ENCODE measurements at regions not wholly inside any gene's neighbourhood (a gene's known extent, or its start where the extent isn't known, plus 50 kb on each side); places are given as distances from the start of the nearest gene placed in this dataset.
A peak's percentile ranks its signal among the peaks of the same experiment; 100 is the strongest.
"Not testable (repeated sequence)": the region's sequence is repeated elsewhere in the genome, so short reads cannot be mapped to it uniquely, and the experiment has no call there.

DNA sequence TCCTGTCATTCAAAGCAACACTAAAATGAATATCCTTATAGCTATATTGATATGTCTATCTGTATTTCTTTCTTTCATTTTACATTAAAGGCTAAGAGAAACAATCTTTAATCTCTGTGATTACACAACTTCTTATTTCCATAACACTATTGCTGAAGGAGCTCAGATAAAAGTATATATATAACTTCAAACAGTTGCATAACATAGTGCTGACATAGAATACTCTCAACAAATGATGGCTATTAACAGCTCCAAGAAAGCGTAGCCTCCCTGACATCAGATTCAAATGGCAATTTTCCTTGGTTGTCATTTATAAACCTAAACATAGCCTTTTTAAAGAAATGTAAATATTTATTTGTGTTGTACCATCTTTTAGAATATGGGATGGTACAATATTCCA lies 116.6 kb upstream of the PTPRG start:
- DNase-seq (ENCODE audit: low spot score): no peak

DNA sequence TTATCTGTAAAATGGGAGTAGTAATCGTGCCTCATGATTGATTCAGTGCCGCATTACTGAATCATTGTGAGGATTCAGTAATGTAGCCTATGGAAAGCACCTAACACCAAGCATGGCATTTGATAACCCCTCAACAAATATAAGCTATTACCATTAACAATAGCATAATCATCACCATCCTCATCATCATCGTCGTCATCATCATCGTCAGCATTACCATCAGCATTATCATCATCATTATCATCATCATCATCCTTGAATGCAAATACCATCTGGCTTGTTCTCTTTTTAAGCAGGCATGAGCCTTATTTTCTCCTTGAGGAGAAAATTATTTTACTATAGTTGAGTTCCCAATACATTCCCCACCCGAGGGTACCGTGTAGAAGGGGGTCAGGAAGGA lies 115.4 kb upstream of the PTPRG start:
- no peak for DNase-seq (ENCODE audit: low spot score)

DNA sequence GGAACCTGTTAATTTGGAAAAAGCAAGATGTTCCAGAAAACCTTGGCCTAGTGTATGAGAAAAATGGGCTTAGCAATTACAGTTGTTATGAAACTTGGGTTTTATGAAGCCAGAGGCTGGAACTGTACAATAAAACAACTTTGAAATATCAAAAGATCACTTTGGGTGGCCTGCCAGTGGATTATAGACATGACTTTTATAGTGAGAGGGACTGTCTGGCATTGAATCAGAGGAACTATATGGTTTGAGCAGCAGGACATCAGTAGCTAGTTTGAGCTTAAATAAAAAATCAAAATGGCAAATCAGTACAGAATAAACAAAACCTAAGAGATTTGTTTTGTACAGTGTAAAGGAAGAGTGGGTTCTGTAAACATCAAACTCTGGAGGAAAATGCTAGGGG lies 115.0 kb upstream of the PTPRG start:
- no peak for DNase-seq (ENCODE audit: low spot score)

DNA sequence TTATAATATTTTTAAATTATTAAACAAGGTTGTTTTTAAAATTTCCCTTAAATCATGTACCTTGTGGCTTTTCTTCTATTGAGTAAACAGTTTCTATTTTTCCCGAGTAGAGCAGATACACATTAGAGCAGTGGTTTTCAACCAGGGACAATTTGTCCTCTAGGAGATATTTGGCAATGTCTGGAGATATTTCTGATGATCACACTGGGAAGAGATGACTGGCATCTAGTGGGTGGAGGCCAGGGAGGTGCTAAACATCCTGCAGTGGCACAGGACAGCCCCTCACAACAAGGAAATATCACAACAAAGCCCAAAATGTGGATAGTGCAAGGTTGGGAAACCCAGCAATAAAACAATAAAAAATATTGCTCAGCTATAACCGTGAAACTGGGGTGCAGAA lies 113.0 kb upstream of the PTPRG start:
- no peak for DNase-seq (ENCODE audit: low spot score)

DNA sequence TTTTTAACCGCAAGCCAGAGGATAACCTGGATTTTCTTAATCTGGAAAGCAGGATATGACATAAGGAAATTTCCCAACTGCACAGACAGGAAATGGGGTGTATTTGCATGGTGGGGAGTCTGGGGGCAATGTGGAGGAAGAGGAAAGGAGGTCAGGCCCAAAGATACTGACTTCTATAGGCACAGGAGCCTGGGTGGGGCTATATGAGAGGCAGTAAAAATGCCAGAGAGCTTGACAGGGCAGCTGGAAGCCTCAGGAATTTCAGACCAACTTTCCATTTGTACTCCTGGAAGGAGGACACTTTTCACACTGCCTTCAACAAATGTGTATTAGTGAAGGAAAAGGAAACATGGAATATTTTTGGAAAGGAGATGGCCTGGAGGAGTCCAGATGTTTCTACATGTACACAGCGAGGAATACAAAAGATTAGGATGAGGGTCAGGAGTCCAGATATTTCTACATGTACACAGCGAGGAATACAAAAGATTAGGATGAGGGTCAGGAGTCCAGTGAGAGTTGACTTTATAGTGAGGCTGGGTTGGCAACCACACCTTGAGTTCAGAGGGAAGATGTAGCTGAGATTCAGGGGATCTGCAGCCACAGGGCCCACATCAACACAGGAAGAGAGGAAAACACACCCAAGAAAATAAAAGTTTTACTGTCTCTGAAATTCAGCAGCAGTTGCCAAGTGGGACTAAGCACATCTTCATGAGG lies 111.9 kb upstream of the PTPRG start:
- DNase-seq (ENCODE audit: low spot score): no peak

DNA sequence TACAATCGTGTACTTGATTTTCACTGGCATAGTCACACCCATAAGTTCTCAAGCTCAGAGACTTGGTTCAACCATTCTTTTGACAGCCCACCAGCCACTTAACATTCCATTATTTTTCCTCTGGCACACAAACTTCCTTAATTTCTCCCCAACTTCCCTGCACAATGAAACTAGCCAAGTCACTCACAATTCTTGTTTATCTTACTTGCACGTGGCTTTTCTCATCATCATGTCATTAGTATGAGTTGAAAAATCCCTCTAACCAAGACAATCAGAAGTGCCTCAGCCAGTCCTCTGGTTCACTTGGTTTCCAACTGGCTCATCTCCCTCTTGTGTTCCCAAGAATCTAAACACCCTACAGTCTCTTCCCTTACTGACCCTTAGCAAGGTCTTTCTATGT lies 110.5 kb upstream of the PTPRG start:
- DNase-seq (ENCODE audit: low spot score): no peak

- DNase-seq (ENCODE audit: low spot score): no peak
These were observed 109.5 kb upstream of the PTPRG start for GRCh38 chr3:61451841-61452240.

GRCh38 chr3:61452535-61453090 lies 108.8 kb upstream of the PTPRG start:
- peak; percentile 33 for DNase-seq (ENCODE audit: low spot score)

- DNase-seq (ENCODE audit: low spot score): no peak
These were observed 107.3 kb upstream of the PTPRG start for GRCh38 chr3:61454006-61454585.

GRCh38 chr3:61454801-61455200 lies 106.6 kb upstream of the PTPRG start:
- no peak for DNase-seq (ENCODE audit: low spot score)

DNA sequence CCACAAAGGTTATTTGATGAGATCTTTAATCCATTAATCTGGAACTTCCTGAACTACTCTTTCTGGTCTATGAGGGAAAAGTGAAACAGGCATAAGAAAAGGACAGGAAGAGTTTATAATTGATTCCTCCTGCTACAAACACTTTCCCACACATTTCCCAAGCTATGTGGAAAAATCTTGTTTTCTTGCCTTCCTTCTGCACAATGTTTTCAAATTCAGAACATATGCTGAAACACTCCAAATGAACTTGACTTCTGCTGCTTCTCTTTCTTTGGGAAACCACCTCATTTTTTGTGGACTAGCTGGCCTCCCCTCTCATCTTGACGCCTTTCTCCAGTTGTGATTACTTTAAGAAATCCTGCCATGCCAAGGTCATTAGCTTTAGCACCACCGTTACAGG lies 100.7 kb upstream of the PTPRG start:
- DNase-seq (ENCODE audit: low spot score): no peak

GRCh38 chr3:61463191-61463590 lies 98.2 kb upstream of the PTPRG start:
- no peak for DNase-seq (ENCODE audit: low spot score)

- no peak for DNase-seq (ENCODE audit: low spot score)
These were observed 96.7 kb upstream of the PTPRG start for GRCh38 chr3:61464518-61465140.

GRCh38 chr3:61466357-61466756 lies 95.0 kb upstream of the PTPRG start:
- no peak for DNase-seq (ENCODE audit: low spot score)

DNA sequence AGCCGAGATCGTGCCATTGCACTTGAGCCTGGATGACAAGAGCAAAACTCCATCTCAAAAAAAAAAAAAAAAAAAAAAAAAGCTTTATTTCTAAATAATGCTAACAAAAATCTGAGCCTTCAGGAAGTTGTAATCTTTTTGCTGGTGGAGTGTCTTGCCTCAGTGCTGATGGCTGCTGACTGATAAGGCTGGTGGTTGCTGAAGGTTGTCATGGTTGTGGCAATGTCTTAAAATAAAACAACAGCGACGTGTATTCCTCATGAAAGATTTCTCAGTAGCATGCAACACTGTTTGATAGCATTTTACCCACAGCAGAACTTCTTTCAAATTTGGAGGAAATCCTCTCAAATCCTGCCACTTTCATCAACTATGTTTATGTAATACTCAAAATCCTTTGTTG lies 77.4 kb upstream of the PTPRG start:
- no peak for DNase-seq (ENCODE audit: low spot score)

GRCh38 chr3:61493339-61493738 lies 68.0 kb upstream of the PTPRG start:
- DNase-seq (ENCODE audit: low spot score): no peak

DNA sequence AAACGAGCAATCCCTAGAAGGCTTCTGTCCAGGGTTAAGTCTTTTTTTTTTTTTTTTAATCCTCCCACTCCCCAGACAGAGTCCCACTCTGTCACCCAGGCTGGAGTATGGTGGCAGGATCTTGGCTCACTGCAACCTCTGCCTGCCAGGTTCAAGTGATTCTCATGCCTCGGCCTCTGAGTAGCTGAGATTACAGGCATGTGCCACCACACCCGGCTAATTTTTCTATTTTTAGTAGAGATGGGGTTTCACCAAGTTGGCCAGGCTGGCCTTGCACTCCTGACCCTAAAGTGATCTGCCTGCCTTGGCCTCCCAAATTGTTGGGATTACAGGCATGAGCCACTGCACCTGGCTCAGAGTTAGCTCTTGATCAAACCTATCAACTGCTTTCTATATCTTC lies 67.1 kb upstream of the PTPRG start:
- not testable (repeated sequence) for DNase-seq (ENCODE audit: low spot score)

DNA sequence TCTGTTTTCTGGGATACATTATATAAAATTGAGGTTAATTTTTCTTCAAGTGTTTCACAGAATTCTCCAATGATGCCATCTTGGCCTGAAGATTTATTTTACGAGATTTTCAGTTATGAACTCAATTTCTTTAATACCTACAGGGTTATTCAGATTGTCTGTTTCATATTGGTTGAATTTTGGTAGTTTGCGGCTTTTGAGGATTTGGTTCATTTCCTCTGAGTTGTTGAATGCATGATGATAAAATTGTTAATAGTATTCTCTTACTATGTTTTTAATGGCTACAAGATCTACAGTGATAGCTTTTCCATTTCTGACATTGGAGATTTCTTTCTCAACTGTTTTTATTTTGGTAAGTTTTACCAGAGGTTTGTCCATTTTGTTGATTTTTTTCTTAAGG lies 63.9 kb upstream of the PTPRG start:
- DNase-seq (ENCODE audit: low spot score): no peak

DNA sequence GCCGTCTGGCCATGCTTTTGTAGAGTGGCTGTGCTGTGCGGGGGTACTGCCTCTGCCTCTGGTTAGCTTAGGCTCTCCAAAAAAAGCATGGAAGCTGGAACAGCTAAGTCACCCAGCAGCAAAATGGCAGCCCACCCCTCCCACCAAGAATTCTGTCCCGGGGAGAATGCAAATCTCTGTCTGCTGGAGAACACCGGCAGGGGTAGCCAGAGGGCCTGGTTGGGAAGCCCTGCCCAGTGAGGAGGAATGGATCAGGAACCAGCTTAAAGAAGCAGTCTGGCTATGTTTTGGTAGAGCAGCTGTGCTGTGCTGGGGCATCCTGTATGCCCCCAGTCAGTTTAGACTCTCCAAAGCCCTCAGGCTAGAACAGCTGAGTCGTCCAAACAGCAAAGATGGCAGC lies 56.2 kb upstream of the PTPRG start:
- DNase-seq (ENCODE audit: low spot score): no peak

DNA sequence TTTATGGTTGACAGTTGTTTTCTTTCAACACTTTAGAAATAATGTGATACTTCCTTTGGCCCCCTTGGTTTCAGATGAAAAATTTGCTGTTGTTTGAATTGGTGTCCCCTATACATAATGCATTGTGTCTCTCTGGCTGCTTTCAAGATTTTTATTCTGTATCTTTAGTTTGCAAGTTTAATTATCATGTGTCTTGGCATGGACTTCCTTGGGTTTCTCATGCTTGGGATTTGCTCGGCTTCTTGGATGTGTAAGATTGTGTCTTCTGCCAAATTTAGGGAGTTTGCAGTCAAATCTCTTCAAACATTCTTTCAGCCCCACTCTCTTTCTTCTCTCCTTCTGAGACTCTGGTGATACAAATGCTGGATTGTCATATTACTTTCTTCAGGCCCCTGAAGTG lies 53.4 kb upstream of the PTPRG start:
- no peak for DNase-seq (ENCODE audit: low spot score)

Data from AG08396 (cell line).